Esophagus muscularis mucosa (tissue), 4 donors: ENCODE measurements at regions not wholly inside any gene's neighbourhood (a gene's known extent, or its start where the extent isn't known, plus 50 kb on each side); places are given as distances from the start of the nearest gene placed in this dataset.

ENCODE experiments used
- DNase-seq: peaks from one replicate; pipeline ENCODE4 v3.0.0-alpha.2; 2017; ENCODE audit errors: extremely low spot score
- H3K27ac ChIP-seq, 4 donors: fragments of 200-600 bp; sonication (generic); replicated peaks in 1 of 4; 1 replicate in 3 of 4; 2 replicates in 1 of 4; pipeline ENCODE4 v1.5.1; 2016 to 2019; ENCODE audit warnings: mild to moderate bottlenecking in 1 of 4
- H3K27me3 ChIP-seq, 4 donors: fragments of 200-600 bp; sonication (generic); one replicate each; pipeline versions ENCODE4 v1.5.1 to v1.6.0; 2016 to 2019
- H3K36me3 ChIP-seq, 4 donors: fragments of 200-600 bp; sonication (generic); one replicate each; pipeline ENCODE4 v1.5.1; 2016 to 2019
- H3K4me1 ChIP-seq, 4 donors: fragments of 200-600 bp; sonication (generic); one replicate each; pipeline ENCODE4 v1.5.1; 2016 to 2019
- H3K4me3 ChIP-seq, 4 donors: fragments of 200-600 bp; sonication (generic); 1 replicate in 2 of 4; 2 replicates in 2 of 4; pipeline ENCODE4 v1.5.1; 2016 to 2019; ENCODE audit warnings: mild to moderate bottlenecking in 4 of 4, moderate library complexity in 1 of 4
- H3K9me3 ChIP-seq, 4 donors: fragments of 200-600 bp; sonication (generic); 1 replicate in 3 of 4; 2 replicates in 1 of 4; pipeline ENCODE4 v1.5.1; 2016 to 2019
- EP300 ChIP-seq: sonication (generic); formaldehyde crosslinking; IDR thresholded peaks from one replicate; pipeline ENCODE4 v1.6.1; 2017; ENCODE audit warnings: antibody characterized with exemption
- POLR2A ChIP-seq: fragments of 450-650 bp; IDR thresholded peaks from one replicate; pipeline ENCODE4 v1.6.1; 2017; ENCODE audit warnings: antibody characterized with exemption, moderate library complexity, mild to moderate bottlenecking, low read depth
- POLR2AphosphoS5 ChIP-seq, 2 donors: sonication (generic); formaldehyde crosslinking; IDR thresholded peaks; one replicate each; pipeline ENCODE4 v1.6.1; 2017; ENCODE audit warnings: antibody characterized with exemption in 2 of 2
- WGBS: methylation state at CpG from one replicate; pipeline ENCODE4 v1.1.5; 2018; 5-methylcytosine and 5-hydroxymethylcytosine counted together
- intact Hi-C: fragments of 100-400 bp; cut with DNase I; formaldehyde crosslinking; loops from one replicate; pipeline ENCODE4 v1.15.1; 2023
- TF ChIP-seq, protein P1 (sequence below), 3 experiments: fragments of 200-600 bp in 2 of 3; fragments of 450-650 bp in 1 of 3; sonication (generic) in 2 of 3; IDR thresholded peaks; one replicate each; pipeline ENCODE4 v1.5.1; 2017 to 2019; ENCODE audit warnings: antibody characterized with exemption in 3 of 3, mild to moderate bottlenecking in 2 of 3, moderate library complexity in 1 of 3

DNA sequence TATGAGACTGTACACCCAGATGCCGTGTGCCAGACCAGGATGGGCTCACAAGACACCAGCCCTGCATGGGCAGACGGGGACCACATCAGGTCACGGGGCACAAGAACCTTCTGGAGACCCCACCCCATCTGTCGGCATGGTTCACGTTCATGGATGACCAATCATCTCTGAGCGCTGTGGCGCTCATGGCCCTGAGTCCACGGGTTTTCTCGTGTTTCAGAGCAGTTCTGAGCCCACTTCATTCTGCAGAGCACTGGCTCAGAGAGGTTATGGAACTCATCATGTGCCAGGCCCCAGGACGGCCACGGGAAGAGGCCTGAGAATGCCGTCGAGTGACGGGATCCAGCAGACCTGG, 63.0 kb upstream of the PPARA start:
- intact Hi-C loops: no loop called here
- Histone ChIP-seq H3K27ac (peak overlapping the region; percentile 92 to 98 (median 96)), H3K4me1 (peaks cover 100% of the 10 kb centered on the region in 4 donors), H3K4me3 (peak overlapping the region; percentile 27 to 47 (median 38)), H3K36me3 (peaks cover 0 to 53% (median 34%) of the 10 kb centered on the region in 4 donors), H3K9me3 (no peaks in the 10 kb centered on the region), H3K27me3 (no peaks in the 10 kb centered on the region)
- DNase-seq: no peak
- no peak for TF ChIP-seq EP300
- TF ChIP-seq POLR2A: no peak
- TF ChIP-seq, protein P1, sequence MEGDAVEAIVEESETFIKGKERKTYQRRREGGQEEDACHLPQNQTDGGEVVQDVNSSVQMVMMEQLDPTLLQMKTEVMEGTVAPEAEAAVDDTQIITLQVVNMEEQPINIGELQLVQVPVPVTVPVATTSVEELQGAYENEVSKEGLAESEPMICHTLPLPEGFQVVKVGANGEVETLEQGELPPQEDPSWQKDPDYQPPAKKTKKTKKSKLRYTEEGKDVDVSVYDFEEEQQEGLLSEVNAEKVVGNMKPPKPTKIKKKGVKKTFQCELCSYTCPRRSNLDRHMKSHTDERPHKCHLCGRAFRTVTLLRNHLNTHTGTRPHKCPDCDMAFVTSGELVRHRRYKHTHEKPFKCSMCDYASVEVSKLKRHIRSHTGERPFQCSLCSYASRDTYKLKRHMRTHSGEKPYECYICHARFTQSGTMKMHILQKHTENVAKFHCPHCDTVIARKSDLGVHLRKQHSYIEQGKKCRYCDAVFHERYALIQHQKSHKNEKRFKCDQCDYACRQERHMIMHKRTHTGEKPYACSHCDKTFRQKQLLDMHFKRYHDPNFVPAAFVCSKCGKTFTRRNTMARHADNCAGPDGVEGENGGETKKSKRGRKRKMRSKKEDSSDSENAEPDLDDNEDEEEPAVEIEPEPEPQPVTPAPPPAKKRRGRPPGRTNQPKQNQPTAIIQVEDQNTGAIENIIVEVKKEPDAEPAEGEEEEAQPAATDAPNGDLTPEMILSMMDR (IDR thresholded peaks at IDR 0.05): no peak
- TF ChIP-seq POLR2AphosphoS5 (IDR thresholded peaks at IDR 0.05): no peak
- WGBS: 50% methylated on average over 2 of the region's 14 CpGs

DNA sequence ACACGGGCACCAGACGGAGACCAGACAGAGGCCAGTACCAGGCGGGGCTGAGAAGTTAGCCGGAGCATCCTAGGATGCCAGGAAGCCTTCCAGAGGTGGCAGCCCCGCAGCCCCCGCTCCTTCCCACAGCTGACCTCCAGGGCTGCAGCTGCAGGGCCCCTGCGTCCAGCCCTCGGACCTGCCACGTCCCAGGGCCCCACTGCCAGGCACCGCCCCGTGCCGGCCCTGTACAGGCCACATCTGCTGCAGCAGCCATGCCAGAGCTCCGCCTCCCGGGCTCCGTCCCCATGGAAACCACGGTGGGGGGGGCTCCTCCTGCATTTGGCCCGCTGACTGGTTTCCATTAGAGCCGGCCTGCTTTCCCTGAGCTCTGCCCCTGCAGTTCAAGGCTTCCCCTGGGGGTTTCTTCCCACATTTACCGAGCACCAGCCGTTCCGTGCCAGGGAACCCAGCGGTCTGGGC, 62.5 kb upstream of the PPARA start:
- H3K27ac ChIP-seq: peak overlapping the region; percentile 92 to 98 (median 96)
- TF ChIP-seq POLR2AphosphoS5 (IDR thresholded peaks at IDR 0.05) (peak; percentile 74 to 78), POLR2A (no peak)
- no peaks in the 10 kb centered on the region for H3K9me3 ChIP-seq
- H3K4me3 ChIP-seq: peak overlapping the region; percentile 27 to 47 (median 38)
- DNase-seq: peak; percentile 98
- peaks cover 100% of the 10 kb centered on the region in 4 donors for H3K4me1 ChIP-seq
- intact Hi-C loops: no loop called here
- WGBS: 13% methylated on average over 3 of the region's 22 CpGs
- peaks cover 0 to 58% (median 35%) of the 10 kb centered on the region in 4 donors for H3K36me3 ChIP-seq
- no peaks in the 10 kb centered on the region for H3K27me3 ChIP-seq

- no peak for TF ChIP-seq EP300
- peak; percentile 32 to 50 for TF ChIP-seq POLR2AphosphoS5 (IDR thresholded peaks at IDR 0.05)
- Histone ChIP-seq H3K4me1 (peaks cover 100% of the 10 kb centered on the region in 4 donors), H3K27ac (peak overlapping the region; percentile 92 to 98 (median 96)), H3K4me3 (peak overlapping the region; percentile 27 to 47 (median 38)), H3K36me3 (peaks cover 0 to 67% (median 43%) of the 10 kb centered on the region in 4 donors), H3K9me3 (no peaks in the 10 kb centered on the region), H3K27me3 (no peaks in the 10 kb centered on the region)
- intact Hi-C loops: no loop called here
- WGBS: 20% methylated on average over 21 of the region's 25 CpGs
- no peak for DNase-seq
These were observed 61.6 kb upstream of the PPARA start for GRCh38 chr22:46088541-46089311.

- no peak for DNase-seq
- intact Hi-C loops: no loop called here
These were observed 60.8 kb upstream of the PPARA start for GRCh38 chr22:46089426-46090035.

GRCh38 chr22:46090036-46090591, 60.2 kb upstream of the PPARA start:
- Histone ChIP-seq H3K27ac (peak overlapping the region; percentile 92 to 98 (median 96)), H3K27me3 (no peaks in the 10 kb centered on the region), H3K9me3 (no peaks in the 10 kb centered on the region), H3K4me3 (peak overlapping the region in 3 of 4 donors; percentile 5 to 17 (median 10)), H3K36me3 (peaks cover 0 to 71% (median 47%) of the 10 kb centered on the region in 4 donors), H3K4me1 (peaks cover 100% of the 10 kb centered on the region in 4 donors)
- 40% methylated on average over 19 of the region's 22 CpGs for WGBS
- no peak for DNase-seq
- TF ChIP-seq POLR2AphosphoS5 (IDR thresholded peaks at IDR 0.05): peak in 1 of 2 donors; percentile 26
- TF ChIP-seq, protein P1 (IDR thresholded peaks at IDR 0.05): no peak
- intact Hi-C loops: no loop called here

More at GRCh38 chr22:46089426-46090035, 60.8 kb upstream of the PPARA start:
- Histone ChIP-seq H3K27me3 (no peaks in the 10 kb centered on the region), H3K27ac (peak overlapping the region; percentile 92 to 98 (median 96)), H3K4me3 (peak overlapping the region in 3 of 4 donors; percentile 27 to 47 (median 38)), H3K36me3 (peaks cover 0 to 71% (median 47%) of the 10 kb centered on the region in 4 donors), H3K4me1 (peaks cover 100% of the 10 kb centered on the region in 4 donors), H3K9me3 (no peaks in the 10 kb centered on the region)
- 84% methylated on average over 24 of the region's 24 CpGs for WGBS
- TF ChIP-seq POLR2AphosphoS5 (IDR thresholded peaks at IDR 0.05) (no peak), EP300 (no peak), POLR2A (no peak)
- TF ChIP-seq, protein P1 (IDR thresholded peaks at IDR 0.05): no peak
